GM12874 (cell line): ENCODE measurements at regions not wholly inside any gene's neighbourhood (a gene's known extent, or its start where the extent isn't known, plus 50 kb on each side); places are given as distances from the start of the nearest gene placed in this dataset.

Source experiments
- CTCF ChIP-seq: IDR thresholded peaks from 2 replicates; pipeline ENCODE4 v1.5.1; 2011; ENCODE audit warnings: low read depth, mild to moderate bottlenecking, control low read depth, low read length, moderate library complexity; ENCODE audit not compliant: insufficient read depth

- no peak for TF ChIP-seq CTCF
These were observed 851.5 kb downstream of the SORCS1 start for GRCh38 chr10:106313041-106313440.

- no peak for TF ChIP-seq CTCF
These were observed 852.4 kb downstream of the SORCS1 start for GRCh38 chr10:106312087-106312486.

- TF ChIP-seq CTCF, result no peak
These were observed 852.9 kb downstream of the SORCS1 start for GRCh38 chr10:106311590-106311989.

- TF ChIP-seq CTCF, result no peak
These were observed 853.9 kb downstream of the SORCS1 start for GRCh38 chr10:106310596-106310995.

GRCh38 chr10:106309376-106309775 is 855.1 kb downstream of the SORCS1 start:
- TF ChIP-seq CTCF, result no peak

GRCh38 chr10:106308284-106308683 is 856.2 kb downstream of the SORCS1 start:
- no peak for TF ChIP-seq CTCF

GRCh38 chr10:106304056-106304455 is 860.5 kb downstream of the SORCS1 start:
- TF ChIP-seq CTCF, result no peak

- no peak for TF ChIP-seq CTCF
These were observed 861.5 kb downstream of the SORCS1 start for GRCh38 chr10:106302961-106303360.
